ENCODE measurements at regions not wholly inside any gene's neighbourhood (a gene's known extent, or its start where the extent isn't known, plus 50 kb on each side); places are given as distances from the start of the nearest gene placed in this dataset.

DNA sequence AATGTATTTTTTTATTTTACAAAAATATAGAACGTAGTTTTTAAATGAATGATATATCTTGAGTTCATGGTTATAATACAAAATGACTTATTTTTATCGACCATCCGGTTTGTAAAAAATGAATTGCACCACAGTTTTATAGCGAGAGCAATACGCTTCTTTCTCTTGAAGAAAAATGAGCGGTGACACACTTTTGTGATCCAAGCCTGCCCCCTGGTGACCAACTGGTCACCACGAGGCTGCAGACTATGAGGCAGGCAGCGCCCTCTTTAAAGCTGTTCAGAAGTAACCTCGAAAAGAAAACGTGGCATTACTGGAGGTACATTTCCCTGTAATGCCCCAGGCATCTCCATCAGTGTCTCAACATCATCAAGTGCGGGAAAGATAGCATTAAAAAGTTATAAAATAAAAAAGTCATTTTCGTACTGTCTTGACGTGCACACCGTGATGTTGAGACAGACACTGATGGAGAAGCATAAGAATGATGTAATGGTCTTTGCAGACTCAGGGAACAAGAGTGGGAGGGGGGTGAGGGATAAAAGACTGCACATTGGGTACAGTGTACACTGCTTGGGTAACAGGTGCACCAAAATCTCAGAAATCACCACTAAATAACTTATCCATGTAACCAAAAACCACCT is 734.2 kb upstream of the ADAMTS5 start:
- H3K9me1 ChIP-seq (ENCODE audit: control insufficient read depth, extremely low read depth, insufficient read depth, low read length): no peaks in the 10 kb centered on the region
- no peaks in the 10 kb centered on the region for H3K36me3 ChIP-seq (ENCODE audit: control insufficient read depth in 2 of 2, extremely low read depth in 1 of 2, insufficient read depth in 2 of 2, low read length in 2 of 2)
- dilution Hi-C loops (cut with MboI; ENCODE audit: extremely low pct_ligation_motif_present, low sequenced_read_pairs): no loop called here
- no peaks in the 10 kb centered on the region for H4K20me1 ChIP-seq (ENCODE audit: control insufficient read depth, extremely low read depth, insufficient read depth, low read length)
- TF ChIP-seq EZH2 (IDR thresholded peaks at IDR 0.05; ENCODE audit: low read length): no peak
- peak; percentile 76 to 91 (median 89) for TF ChIP-seq CTCF (optimal IDR thresholded peaks at IDR 0.05 in 1 of 3, IDR thresholded peaks at IDR 0.05 in 1 of 3, conservative IDR thresholded peaks at IDR 0.05 in 1 of 3; ENCODE audit: extremely low read depth in 1 of 3, insufficient read depth in 2 of 3, low read length in 3 of 3)
- H3K27me3 ChIP-seq (ENCODE audit: control insufficient read depth, extremely low read depth, insufficient read depth, low read length): no peaks in the 10 kb centered on the region
- H3K4me1 ChIP-seq (ENCODE audit: control insufficient read depth, extremely low read depth, insufficient read depth, low read length): no peaks in the 10 kb centered on the region
- no peak overlapping the region for H3K27ac ChIP-seq (ENCODE audit: control insufficient read depth, insufficient read depth, low read length)
- H3K9me3 ChIP-seq (ENCODE audit: control insufficient read depth, low read depth, low read length): no peaks in the 10 kb centered on the region
- FAIRE-seq (peak; percentile 67), DNase-seq (ENCODE audit: low read depth, low spot score) (peak; percentile 45)
- no peak overlapping the region for H3K4me2 ChIP-seq (ENCODE audit: control insufficient read depth, extremely low read depth, insufficient read depth, low read depth, low read length)
- H3K9ac ChIP-seq (ENCODE audit: control insufficient read depth, extremely low read depth, insufficient read depth, low read length): no peak overlapping the region
- no peaks in the 10 kb centered on the region for H3K79me2 ChIP-seq (ENCODE audit: control insufficient read depth, insufficient read depth, low read length)
- peak overlapping the region; percentile 14 for H2AFZ ChIP-seq (ENCODE audit: control insufficient read depth, low read length)
- H3K4me3 ChIP-seq (ENCODE audit: control insufficient read depth in 2 of 3, extremely low read depth in 1 of 3, insufficient read depth in 2 of 3, low read depth in 1 of 3, low read length in 3 of 3): no peak overlapping the region

- DNase-seq (ENCODE audit: low read depth, low spot score): no peak
- dilution Hi-C loops (cut with MboI; ENCODE audit: extremely low pct_ligation_motif_present, low sequenced_read_pairs): no loop called here
These were observed 728.4 kb upstream of the ADAMTS5 start for GRCh38 chr21:27695246-27695645.

More at GRCh38 chr21:27695246-27695645, 728.4 kb upstream of the ADAMTS5 start:
- H3K27ac ChIP-seq (ENCODE audit: control insufficient read depth, insufficient read depth, low read length): no peak overlapping the region
- H4K20me1 ChIP-seq (ENCODE audit: control insufficient read depth, extremely low read depth, insufficient read depth, low read length): no peaks in the 10 kb centered on the region
- no peak for TF ChIP-seq CTCF (optimal IDR thresholded peaks at IDR 0.05 in 1 of 3, IDR thresholded peaks at IDR 0.05 in 1 of 3, conservative IDR thresholded peaks at IDR 0.05 in 1 of 3; ENCODE audit: extremely low read depth in 1 of 3, insufficient read depth in 2 of 3, low read length in 3 of 3)
- TF ChIP-seq EZH2 (IDR thresholded peaks at IDR 0.05; ENCODE audit: low read length): no peak
- no peak overlapping the region for H3K9ac ChIP-seq (ENCODE audit: control insufficient read depth, extremely low read depth, insufficient read depth, low read length)
- FAIRE-seq: no peak
- H3K9me1 ChIP-seq (ENCODE audit: control insufficient read depth, extremely low read depth, insufficient read depth, low read length): no peaks in the 10 kb centered on the region
- H2AFZ ChIP-seq (ENCODE audit: control insufficient read depth, low read length): no peak overlapping the region
- H3K79me2 ChIP-seq (ENCODE audit: control insufficient read depth, insufficient read depth, low read length): no peaks in the 10 kb centered on the region
- no peak overlapping the region for H3K4me3 ChIP-seq (ENCODE audit: control insufficient read depth in 2 of 3, extremely low read depth in 1 of 3, insufficient read depth in 2 of 3, low read depth in 1 of 3, low read length in 3 of 3)
- no peaks in the 10 kb centered on the region for H3K27me3 ChIP-seq (ENCODE audit: control insufficient read depth, extremely low read depth, insufficient read depth, low read length)
- peaks cover 9% of the 10 kb centered on the region for H3K4me1 ChIP-seq (ENCODE audit: control insufficient read depth, extremely low read depth, insufficient read depth, low read length)
- no peak overlapping the region for H3K4me2 ChIP-seq (ENCODE audit: control insufficient read depth, extremely low read depth, insufficient read depth, low read depth, low read length)
- H3K36me3 ChIP-seq (ENCODE audit: control insufficient read depth in 2 of 2, extremely low read depth in 1 of 2, insufficient read depth in 2 of 2, low read length in 2 of 2): no peaks in the 10 kb centered on the region
- H3K9me3 ChIP-seq (ENCODE audit: control insufficient read depth, low read depth, low read length): no peaks in the 10 kb centered on the region
